ENCODE measurements at regions not wholly inside any gene's neighbourhood (a gene's known extent, or its start where the extent isn't known, plus 50 kb on each side); places are given as distances from the start of the nearest gene placed in this dataset.
"Not testable (repeated sequence)": the region's sequence is repeated elsewhere in the genome, so short reads cannot be mapped to it uniquely, and the experiment has no call there.

- no peak for DNase-seq (ENCODE audit: low read depth in 2 of 2)
These were observed 129.6 kb upstream of the RASGEF1B start for GRCh38 chr4:81601358-81601694.

- no peak for DNase-seq (ENCODE audit: low read depth in 2 of 2)
These were observed 129.0 kb upstream of the RASGEF1B start for GRCh38 chr4:81600520-81601357.

- no peak for DNase-seq (ENCODE audit: low read depth in 2 of 2)
These were observed 128.2 kb upstream of the RASGEF1B start for GRCh38 chr4:81599742-81600380.

GRCh38 chr4:81595798-81596610 is 124.3 kb upstream of the RASGEF1B start:
- DNase-seq (ENCODE audit: low read depth in 2 of 2): no peak

- no peak for DNase-seq (ENCODE audit: low read depth in 2 of 2)
These were observed 123.6 kb upstream of the RASGEF1B start for GRCh38 chr4:81595287-81595686.

- no peak for DNase-seq (ENCODE audit: low read depth in 2 of 2)
These were observed 122.9 kb upstream of the RASGEF1B start for GRCh38 chr4:81594490-81595159.

GRCh38 chr4:81592701-81593100 is 121.0 kb upstream of the RASGEF1B start:
- DNase-seq (ENCODE audit: low read depth in 2 of 2): no peak

- DNase-seq (ENCODE audit: low read depth in 2 of 2): no peak
These were observed 118.9 kb upstream of the RASGEF1B start for GRCh38 chr4:81590596-81590995.

GRCh38 chr4:81589262-81589661 is 117.6 kb upstream of the RASGEF1B start:
- DNase-seq (ENCODE audit: low read depth in 2 of 2): no peak

- DNase-seq (ENCODE audit: low read depth in 2 of 2): no peak
These were observed 115.0 kb upstream of the RASGEF1B start for GRCh38 chr4:81586706-81587105.

GRCh38 chr4:81580994-81581374 is 109.3 kb upstream of the RASGEF1B start:
- not testable (repeated sequence) for DNase-seq (ENCODE audit: low read depth in 2 of 2)

GRCh38 chr4:81580346-81580993 is 108.8 kb upstream of the RASGEF1B start:
- DNase-seq (ENCODE audit: low read depth in 2 of 2): no peak

GRCh38 chr4:81577392-81577791 is 105.7 kb upstream of the RASGEF1B start:
- DNase-seq (ENCODE audit: low read depth in 2 of 2): no peak

- no peak for DNase-seq (ENCODE audit: low read depth in 2 of 2)
These were observed 103.3 kb upstream of the RASGEF1B start for GRCh38 chr4:81574991-81575390.

- no peak for DNase-seq (ENCODE audit: low read depth in 2 of 2)
These were observed 102.1 kb upstream of the RASGEF1B start for GRCh38 chr4:81573840-81574239.

GRCh38 chr4:81572402-81572801 is 100.7 kb upstream of the RASGEF1B start:
- DNase-seq (ENCODE audit: low read depth in 2 of 2): no peak

- DNase-seq (ENCODE audit: low read depth in 2 of 2): no peak
These were observed 99.4 kb upstream of the RASGEF1B start for GRCh38 chr4:81571105-81571504.

- DNase-seq (ENCODE audit: low read depth in 2 of 2): no peak
These were observed 94.5 kb upstream of the RASGEF1B start for GRCh38 chr4:81566161-81566591.

- DNase-seq (ENCODE audit: low read depth in 2 of 2): no peak
These were observed 93.6 kb upstream of the RASGEF1B start for GRCh38 chr4:81565142-81565870.

GRCh38 chr4:81564025-81564424 is 92.3 kb upstream of the RASGEF1B start:
- DNase-seq (ENCODE audit: low read depth in 2 of 2): no peak

GRCh38 chr4:81562093-81562492 is 90.4 kb upstream of the RASGEF1B start:
- no peak for DNase-seq (ENCODE audit: low read depth in 2 of 2)

All from stimulated activated CD4-positive, alpha-beta T cell treated with anti-CD3 and anti-CD28 coated beads, Interleukin-1b, Interleukin-23, amount 100 ng/mL, for 4 hours (primary cell).